ENCODE measurements at regions not wholly inside any gene's neighbourhood (a gene's known extent, or its start where the extent isn't known, plus 50 kb on each side); places are given as distances from the start of the nearest gene placed in this dataset.
"Not testable (repeated sequence)": the region's sequence is repeated elsewhere in the genome, so short reads cannot be mapped to it uniquely, and the experiment has no call there.

DNA sequence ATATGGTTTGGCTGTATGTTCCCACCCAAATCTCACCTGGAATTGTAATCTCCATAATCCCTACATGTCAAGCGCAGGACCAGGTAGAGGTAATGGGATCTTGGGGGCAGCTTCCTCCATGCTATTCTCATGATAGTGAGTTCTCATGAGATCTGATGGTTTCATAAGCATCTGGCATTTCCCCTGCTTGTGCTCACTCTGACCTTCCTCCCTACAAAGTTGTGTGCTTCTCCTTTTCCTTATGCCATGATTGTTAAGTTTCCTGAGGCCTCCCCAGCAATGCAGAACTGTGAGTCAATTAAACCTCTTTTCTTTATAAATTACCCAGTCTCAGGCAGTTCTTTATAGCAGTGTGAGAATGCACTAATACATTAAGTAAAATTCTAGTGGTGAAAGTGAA is 138.3 kb upstream of the THUMPD2 start:
- TF ChIP-seq, protein P1, sequence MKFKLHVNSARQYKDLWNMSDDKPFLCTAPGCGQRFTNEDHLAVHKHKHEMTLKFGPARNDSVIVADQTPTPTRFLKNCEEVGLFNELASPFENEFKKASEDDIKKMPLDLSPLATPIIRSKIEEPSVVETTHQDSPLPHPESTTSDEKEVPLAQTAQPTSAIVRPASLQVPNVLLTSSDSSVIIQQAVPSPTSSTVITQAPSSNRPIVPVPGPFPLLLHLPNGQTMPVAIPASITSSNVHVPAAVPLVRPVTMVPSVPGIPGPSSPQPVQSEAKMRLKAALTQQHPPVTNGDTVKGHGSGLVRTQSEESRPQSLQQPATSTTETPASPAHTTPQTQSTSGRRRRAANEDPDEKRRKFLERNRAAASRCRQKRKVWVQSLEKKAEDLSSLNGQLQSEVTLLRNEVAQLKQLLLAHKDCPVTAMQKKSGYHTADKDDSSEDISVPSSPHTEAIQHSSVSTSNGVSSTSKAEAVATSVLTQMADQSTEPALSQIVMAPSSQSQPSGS (tag by site-specific recombination; IDR thresholded peaks at IDR 0.05; ENCODE audit: low read depth): not testable (repeated sequence)
- TF ChIP-seq, protein P2, sequence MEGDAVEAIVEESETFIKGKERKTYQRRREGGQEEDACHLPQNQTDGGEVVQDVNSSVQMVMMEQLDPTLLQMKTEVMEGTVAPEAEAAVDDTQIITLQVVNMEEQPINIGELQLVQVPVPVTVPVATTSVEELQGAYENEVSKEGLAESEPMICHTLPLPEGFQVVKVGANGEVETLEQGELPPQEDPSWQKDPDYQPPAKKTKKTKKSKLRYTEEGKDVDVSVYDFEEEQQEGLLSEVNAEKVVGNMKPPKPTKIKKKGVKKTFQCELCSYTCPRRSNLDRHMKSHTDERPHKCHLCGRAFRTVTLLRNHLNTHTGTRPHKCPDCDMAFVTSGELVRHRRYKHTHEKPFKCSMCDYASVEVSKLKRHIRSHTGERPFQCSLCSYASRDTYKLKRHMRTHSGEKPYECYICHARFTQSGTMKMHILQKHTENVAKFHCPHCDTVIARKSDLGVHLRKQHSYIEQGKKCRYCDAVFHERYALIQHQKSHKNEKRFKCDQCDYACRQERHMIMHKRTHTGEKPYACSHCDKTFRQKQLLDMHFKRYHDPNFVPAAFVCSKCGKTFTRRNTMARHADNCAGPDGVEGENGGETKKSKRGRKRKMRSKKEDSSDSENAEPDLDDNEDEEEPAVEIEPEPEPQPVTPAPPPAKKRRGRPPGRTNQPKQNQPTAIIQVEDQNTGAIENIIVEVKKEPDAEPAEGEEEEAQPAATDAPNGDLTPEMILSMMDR (tag by site-specific recombination; IDR thresholded peaks at IDR 0.05): not testable (repeated sequence)
- TF ChIP-seq SP2, ZNF140 (tag by site-specific recombination; IDR thresholded peaks at IDR 0.05): not testable (repeated sequence)
